Transverse colon (tissue), 4 donors: ENCODE measurements at regions not wholly inside any gene's neighbourhood (a gene's known extent, or its start where the extent isn't known, plus 50 kb on each side); places are given as distances from the start of the nearest gene placed in this dataset.
"Not testable (repeated sequence)": the region's sequence is repeated elsewhere in the genome, so short reads cannot be mapped to it uniquely, and the experiment has no call there.

ENCODE experiments used
- DNase-seq: peaks from one replicate; pipeline ENCODE4 v3.0.0-alpha.2; 2019
- H3K27ac ChIP-seq, 4 donors: fragments of 200-600 bp; sonication (generic); 2 replicates each; pipeline ENCODE4 v1.5.1; 2016 to 2018; ENCODE audit warnings: inconsistent platforms in 4 of 4
- H3K27me3 ChIP-seq: fragments of 200-600 bp; sonication (generic); 2 replicates; pipeline ENCODE4 v1.5.1; 2017; ENCODE audit warnings: inconsistent platforms
- H3K36me3 ChIP-seq, 4 donors: fragments of 200-600 bp; sonication (generic); 2 replicates each; pipeline ENCODE4 v1.5.1; 2017 to 2019; ENCODE audit warnings: inconsistent platforms in 4 of 4
- H3K4me1 ChIP-seq, 4 donors: fragments of 200-600 bp; sonication (generic); 2 replicates each; pipeline ENCODE4 v1.5.1; 2017 to 2020; ENCODE audit warnings: inconsistent platforms in 4 of 4
- H3K4me3 ChIP-seq, 4 donors: fragments of 200-600 bp; sonication (generic); 1 replicate in 1 of 4; 2 replicates in 3 of 4; pipeline versions ENCODE4 v1.5.1 to v1.6.1; 2017 to 2019; ENCODE audit warnings: inconsistent platforms in 4 of 4
- H3K9me3 ChIP-seq, 2 donors: fragments of 200-600 bp; sonication (generic); 2 replicates each; pipeline ENCODE4 v1.5.1; 2017 to 2019; ENCODE audit warnings: inconsistent platforms in 2 of 2
- CTCF ChIP-seq, 5 experiments: fragments of 200-600 bp in 3 of 5; fragments of 450-650 bp in 2 of 5; sonication (generic) in 3 of 5; IDR thresholded peaks; 1 replicate in 2 of 5; 2 replicates in 3 of 5; pipeline ENCODE4 v1.5.1; 2016 to 2017; ENCODE audit warnings: antibody characterized with exemption in 5 of 5, inconsistent platforms in 3 of 5, mild to moderate bottlenecking in 2 of 5, moderate library complexity in 1 of 5
- EP300 ChIP-seq: sonication (generic); formaldehyde crosslinking; IDR thresholded peaks from one replicate; pipeline ENCODE4 v1.6.1; 2017; ENCODE audit warnings: antibody characterized with exemption, low read depth
- POLR2A ChIP-seq: fragments of 450-650 bp; IDR thresholded peaks from one replicate; pipeline ENCODE4 v1.6.1; 2016; ENCODE audit warnings: antibody characterized with exemption, mild to moderate bottlenecking, moderate library complexity
- POLR2AphosphoS5 ChIP-seq, 3 donors: sonication (generic); formaldehyde crosslinking; IDR thresholded peaks; one replicate each; pipeline ENCODE4 v1.6.1; 2016; ENCODE audit warnings: antibody characterized with exemption in 3 of 3
- WGBS, 2 donors: methylation state at CpG; one replicate each; pipeline ENCODE4 v1.1.5; 2018; ENCODE audit warnings: low coverage in 1 of 2; 5-methylcytosine and 5-hydroxymethylcytosine counted together
- in situ Hi-C, 4 donors: fragments of 200-750 bp; cut with MboI; loops; one replicate each; pipeline versions ENCODE4 v1.15.0 to v1.15.1; 2017; ENCODE audit warnings: low sequenced_read_pairs in 3 of 4, low pct_ligation_motif_present in 1 of 4, low pct_unique_long_range_greater_than_20kb in 1 of 4
- intact Hi-C: fragments of 100-400 bp; cut with DNase I; formaldehyde crosslinking; loops from one replicate; pipeline ENCODE4 v1.15.1; 2023; ENCODE audit warnings: low total_unique reads

- H3K36me3 ChIP-seq: no peaks in the 10 kb centered on the region
- H3K4me1 ChIP-seq: no peaks in the 10 kb centered on the region
- intact Hi-C loops (no loop called here), in situ Hi-C loops (no loop called here)
- H3K27me3 ChIP-seq: no peaks in the 10 kb centered on the region
- no peak for DNase-seq
- TF ChIP-seq CTCF (IDR thresholded peaks at IDR 0.05): no peak
- no peak for TF ChIP-seq POLR2AphosphoS5 (IDR thresholded peaks at IDR 0.05)
- no peak for TF ChIP-seq EP300
- TF ChIP-seq POLR2A: no peak
- H3K9me3 ChIP-seq: no peaks in the 10 kb centered on the region
- H3K4me3 ChIP-seq: no peak overlapping the region
- WGBS, 2 donors: 68 to 76% methylated on average over 5 to 9 of the region's 9 CpGs
- no peak overlapping the region for H3K27ac ChIP-seq
Observed at GRCh38 chr7:46047581-46047980, 126.5 kb upstream of the IGFBP3 start.

DNA sequence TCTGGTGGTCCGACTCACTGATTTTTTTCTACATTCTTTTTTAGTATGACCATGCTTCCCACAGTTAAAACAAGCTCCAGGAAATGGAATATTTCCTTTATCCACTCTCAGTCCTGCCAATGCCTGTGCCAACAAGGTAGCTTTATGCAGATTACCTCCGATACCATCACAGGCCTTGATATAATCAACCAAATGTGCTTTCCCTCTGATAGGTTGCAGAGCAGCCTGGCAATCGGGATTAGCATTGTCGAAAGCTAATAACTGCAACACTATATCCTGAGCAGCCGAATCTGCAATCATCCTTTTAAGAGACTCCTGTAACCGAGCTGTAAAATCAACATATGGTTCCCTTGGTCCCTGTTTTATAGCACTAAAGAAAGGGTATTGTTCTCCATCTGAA lies 122.3 kb upstream of the IGFBP3 start:
- H3K9me3 ChIP-seq, DNase-seq, H3K27ac ChIP-seq, H3K27me3 ChIP-seq, intact Hi-C loops, H3K4me1 ChIP-seq, H3K36me3 ChIP-seq, in situ Hi-C loops, H3K4me3 ChIP-seq: not testable (repeated sequence)
- 70 to 80% methylated on average over 2 to 6 of the region's 6 CpGs for WGBS, 2 donors

DNA sequence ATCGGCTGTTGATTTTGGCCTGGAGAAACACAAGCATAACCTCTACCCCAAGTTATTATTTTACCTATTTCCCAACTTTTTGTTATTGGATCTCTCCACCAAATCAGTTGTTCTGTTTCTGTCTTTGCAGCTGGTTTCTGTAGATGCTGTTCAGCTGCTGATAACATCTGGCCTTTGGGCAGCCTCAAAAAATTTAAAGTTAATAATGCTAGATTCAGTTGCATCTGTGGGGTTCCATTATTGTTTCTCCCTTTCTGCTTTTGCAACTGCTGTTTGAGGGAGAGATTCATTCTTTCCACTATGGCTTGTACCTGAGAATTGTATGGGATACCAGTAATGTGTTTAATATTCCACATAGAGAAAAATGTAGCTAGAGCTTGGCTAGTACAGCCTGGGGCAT lies 118.7 kb upstream of the IGFBP3 start:
- DNase-seq, H3K27me3 ChIP-seq, H3K9me3 ChIP-seq, H3K27ac ChIP-seq, intact Hi-C loops, H3K36me3 ChIP-seq, H3K4me3 ChIP-seq, in situ Hi-C loops, H3K4me1 ChIP-seq: not testable (repeated sequence)
- WGBS, 2 donors: 80 to 92% methylated on average over 1 of the region's 1 CpG

DNA sequence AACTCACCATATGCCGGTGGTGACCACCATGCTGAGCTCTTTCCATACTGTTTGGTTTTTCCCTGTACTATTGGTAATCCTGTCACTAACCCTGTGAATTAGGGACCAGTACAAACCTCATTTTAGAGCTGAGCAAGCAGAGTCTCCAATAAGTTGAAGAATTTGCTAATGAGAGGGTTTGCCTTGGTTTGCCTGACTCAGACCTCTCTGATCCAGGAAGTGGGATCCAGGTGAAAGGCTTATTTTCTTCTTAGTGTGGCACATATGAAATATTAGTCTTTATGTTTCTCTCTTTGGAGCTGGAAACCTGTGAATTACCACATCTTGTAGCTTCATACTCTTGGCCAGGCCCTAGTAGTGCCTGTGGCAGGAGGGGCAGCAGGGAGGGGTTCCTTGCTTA lies 114.1 kb upstream of the IGFBP3 start:
- in situ Hi-C loops (no loop called here), intact Hi-C loops (no loop called here)
- no peaks in the 10 kb centered on the region for H3K9me3 ChIP-seq
- no peaks in the 10 kb centered on the region for H3K27me3 ChIP-seq
- no peak overlapping the region for H3K27ac ChIP-seq
- no peaks in the 10 kb centered on the region for H3K36me3 ChIP-seq
- no peak for DNase-seq
- no peaks in the 10 kb centered on the region for H3K4me1 ChIP-seq
- WGBS, 2 donors: 95 to 100% methylated on average over 1 of the region's 1 CpG
- H3K4me3 ChIP-seq: no peak overlapping the region
- no peak for TF ChIP-seq POLR2A
- no peak for TF ChIP-seq EP300
- no peak for TF ChIP-seq CTCF (IDR thresholded peaks at IDR 0.05)

GRCh38 chr7:46034056-46034768 lies 113.1 kb upstream of the IGFBP3 start:
- in situ Hi-C loops: no loop called here
- no peak for DNase-seq
- no peaks in the 10 kb centered on the region for H3K36me3 ChIP-seq
- 67 to 68% methylated on average over 4 to 5 of the region's 5 CpGs for WGBS, 2 donors
- intact Hi-C loops: no loop called here
- H3K4me3 ChIP-seq: no peak overlapping the region
- no peaks in the 10 kb centered on the region for H3K27me3 ChIP-seq
- no peak overlapping the region for H3K27ac ChIP-seq
- TF ChIP-seq EP300 (no peak), CTCF (IDR thresholded peaks at IDR 0.05) (no peak), POLR2AphosphoS5 (IDR thresholded peaks at IDR 0.05) (no peak), POLR2A (no peak)
- H3K4me1 ChIP-seq: no peaks in the 10 kb centered on the region
- H3K9me3 ChIP-seq: no peaks in the 10 kb centered on the region
